ENCODE measurements at regions not wholly inside any gene's neighbourhood (a gene's known extent, or its start where the extent isn't known, plus 50 kb on each side); places are given as distances from the start of the nearest gene placed in this dataset.

DNA sequence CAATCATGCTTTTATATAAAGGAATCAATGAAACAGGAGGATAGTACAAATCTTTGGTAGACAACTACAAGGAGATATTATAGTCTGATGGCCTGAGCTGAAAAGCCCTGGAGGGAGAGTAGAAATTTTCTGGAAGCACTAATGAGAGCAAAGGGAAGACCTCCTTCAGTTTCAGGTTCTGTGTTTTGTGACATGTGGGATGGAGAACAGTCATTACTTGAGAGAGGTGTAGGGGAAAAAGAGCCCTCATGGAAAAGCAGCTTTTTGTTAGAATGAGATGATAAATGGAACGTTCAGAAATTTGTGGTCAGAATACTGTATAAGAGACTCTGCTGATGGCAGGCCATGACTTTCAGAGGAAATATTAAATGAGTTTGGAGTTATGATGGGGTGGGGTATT is 360.6 kb upstream of the MEF2C start:
- H3K4me3 ChIP-seq (ENCODE audit: low read depth, low read length) = no peak overlapping the region
- TF ChIP-seq, protein P1, sequence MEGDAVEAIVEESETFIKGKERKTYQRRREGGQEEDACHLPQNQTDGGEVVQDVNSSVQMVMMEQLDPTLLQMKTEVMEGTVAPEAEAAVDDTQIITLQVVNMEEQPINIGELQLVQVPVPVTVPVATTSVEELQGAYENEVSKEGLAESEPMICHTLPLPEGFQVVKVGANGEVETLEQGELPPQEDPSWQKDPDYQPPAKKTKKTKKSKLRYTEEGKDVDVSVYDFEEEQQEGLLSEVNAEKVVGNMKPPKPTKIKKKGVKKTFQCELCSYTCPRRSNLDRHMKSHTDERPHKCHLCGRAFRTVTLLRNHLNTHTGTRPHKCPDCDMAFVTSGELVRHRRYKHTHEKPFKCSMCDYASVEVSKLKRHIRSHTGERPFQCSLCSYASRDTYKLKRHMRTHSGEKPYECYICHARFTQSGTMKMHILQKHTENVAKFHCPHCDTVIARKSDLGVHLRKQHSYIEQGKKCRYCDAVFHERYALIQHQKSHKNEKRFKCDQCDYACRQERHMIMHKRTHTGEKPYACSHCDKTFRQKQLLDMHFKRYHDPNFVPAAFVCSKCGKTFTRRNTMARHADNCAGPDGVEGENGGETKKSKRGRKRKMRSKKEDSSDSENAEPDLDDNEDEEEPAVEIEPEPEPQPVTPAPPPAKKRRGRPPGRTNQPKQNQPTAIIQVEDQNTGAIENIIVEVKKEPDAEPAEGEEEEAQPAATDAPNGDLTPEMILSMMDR (IDR thresholded peaks at IDR 0.05; ENCODE audit: low read depth, low read length) = no peak

- TF ChIP-seq, protein P1 (IDR thresholded peaks at IDR 0.05; ENCODE audit: low read depth, low read length) = no peak
- no peak overlapping the region for H3K4me3 ChIP-seq (ENCODE audit: low read depth, low read length)
Measured at GRCh38 chr5:89241186-89241585, 358.2 kb upstream of the MEF2C start.

DNA sequence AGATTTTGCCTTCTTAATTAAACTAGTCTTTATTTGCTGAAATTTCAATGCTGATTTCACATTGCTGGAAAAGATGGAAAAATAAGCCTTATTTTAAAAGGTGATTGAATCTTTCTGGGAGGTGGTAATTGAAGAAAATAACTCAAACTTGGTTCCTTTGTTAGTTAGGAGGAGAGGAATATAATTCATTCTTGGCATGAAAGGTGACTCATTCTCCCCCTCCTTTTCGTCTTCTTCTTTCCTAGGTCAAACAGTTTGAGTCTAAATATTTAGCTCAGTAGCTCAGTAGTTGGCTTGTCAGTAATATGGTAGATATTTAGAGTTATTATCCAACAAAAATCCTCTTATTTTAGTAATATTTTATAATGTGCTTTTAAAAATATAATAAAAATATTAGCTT is 353.9 kb upstream of the MEF2C start:
- H3K4me3 ChIP-seq (ENCODE audit: low read depth, low read length) = no peak overlapping the region
- TF ChIP-seq, protein P1 (IDR thresholded peaks at IDR 0.05; ENCODE audit: low read depth, low read length) = no peak

DNA sequence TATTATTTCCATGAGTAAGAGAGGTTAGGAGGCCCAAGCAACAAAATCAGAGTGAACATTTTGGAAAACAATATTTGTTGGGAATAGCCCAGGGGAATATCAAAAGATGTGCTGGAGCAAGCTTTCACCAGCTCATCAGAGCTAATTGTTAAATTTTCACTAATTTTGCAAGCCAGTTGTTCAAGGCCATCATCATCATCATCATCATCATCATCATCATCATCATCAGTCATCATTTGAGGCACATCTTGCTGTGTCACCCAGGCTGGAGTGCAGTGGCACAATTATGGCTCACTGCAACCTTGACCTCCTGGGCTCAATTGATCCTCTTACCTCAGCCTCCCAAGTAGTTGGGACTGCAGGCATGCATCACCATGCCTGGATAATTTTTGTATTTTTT is 350.5 kb upstream of the MEF2C start:
- TF ChIP-seq, protein P1 (IDR thresholded peaks at IDR 0.05; ENCODE audit: low read depth, low read length) = no peak

GRCh38 chr5:89232139-89232603 is 349.2 kb upstream of the MEF2C start:
- H3K4me3 ChIP-seq (ENCODE audit: low read depth, low read length) = no peak overlapping the region
- TF ChIP-seq, protein P1 (IDR thresholded peaks at IDR 0.05; ENCODE audit: low read depth, low read length) = no peak

More for the DNA sequence above, 350.5 kb upstream of the MEF2C start:
- no peak overlapping the region for H3K4me3 ChIP-seq (ENCODE audit: low read depth, low read length)

DNA sequence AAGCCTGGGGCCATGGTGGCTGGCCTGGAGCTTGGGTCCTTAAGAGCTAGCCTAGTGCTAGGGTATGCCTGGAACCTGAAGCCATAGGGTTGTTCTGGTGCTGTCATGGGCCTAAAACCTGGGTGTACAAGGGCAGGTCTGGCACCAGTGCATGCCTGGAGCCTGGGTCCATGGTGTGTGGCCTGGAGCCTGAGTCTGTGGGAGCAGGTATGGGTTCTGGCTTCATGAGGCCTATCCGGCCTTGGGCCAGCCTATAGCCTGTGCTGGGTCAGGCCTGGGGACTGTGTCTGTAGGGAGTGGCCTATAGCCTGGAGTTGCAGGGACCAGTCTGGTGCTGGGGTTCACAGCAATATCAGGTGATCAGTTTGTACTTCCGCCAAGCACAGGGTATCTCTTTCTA is 347.2 kb upstream of the MEF2C start:
- TF ChIP-seq, protein P1 (IDR thresholded peaks at IDR 0.05; ENCODE audit: low read depth, low read length) = no peak
- H3K4me3 ChIP-seq (ENCODE audit: low read depth, low read length) = no peak overlapping the region

GRCh38 chr5:89229331-89230070 is 346.5 kb upstream of the MEF2C start:
- TF ChIP-seq, protein P1 (IDR thresholded peaks at IDR 0.05; ENCODE audit: low read depth, low read length) = no peak
- no peak overlapping the region for H3K4me3 ChIP-seq (ENCODE audit: low read depth, low read length)

All from WI38 (cell line).